OCI-LY1 (cell line): ENCODE measurements at regions not wholly inside any gene's neighbourhood (a gene's known extent, or its start where the extent isn't known, plus 50 kb on each side); places are given as distances from the start of the nearest gene placed in this dataset.
"Not testable (repeated sequence)": the region's sequence is repeated elsewhere in the genome, so short reads cannot be mapped to it uniquely, and the experiment has no call there.

Experiments
- H2AFZ ChIP-seq: fragments of 200-600 bp; sonication (generic), shearing (Covaris generic); 2 replicates; pipeline ENCODE4 v1.6.0; 2014; ENCODE audit warnings: antibody characterized with exemption, mild to moderate bottlenecking, low read length
- H3F3A ChIP-seq: fragments of 200-600 bp; sonication (generic), shearing (Covaris generic); 2 replicates; pipeline ENCODE4 v1.6.0; 2014; ENCODE audit warnings: mild to moderate bottlenecking, antibody characterized with exemption, low read length, moderate library complexity; ENCODE audit not compliant: insufficient read depth
- H3K27ac ChIP-seq: fragments of 200-600 bp; sonication (generic); 2 replicates; pipeline ENCODE4 v1.5.1; 2014; ENCODE audit warnings: low read length, mixed run types, mild to moderate bottlenecking, low read depth; ENCODE audit not compliant: poor library complexity, severe bottlenecking
- H3K27me3 ChIP-seq: fragments of 200-600 bp; sonication (generic); 2 replicates; pipeline ENCODE4 v1.6.0; 2014; ENCODE audit warnings: antibody characterized with exemption, mild to moderate bottlenecking, low read length, moderate library complexity; ENCODE audit not compliant: insufficient read depth
- H3K36me3 ChIP-seq: fragments of 200-600 bp; sonication (generic); 2 replicates; pipeline ENCODE4 v1.6.1; 2014; ENCODE audit warnings: mild to moderate bottlenecking, antibody characterized with exemption, low read length, moderate library complexity, mixed read lengths; ENCODE audit not compliant: insufficient read depth
- H3K4me1 ChIP-seq: fragments of 200-600 bp; sonication (generic); 2 replicates; pipeline ENCODE4 v1.5.1; 2014; ENCODE audit warnings: mild to moderate bottlenecking, low read length, moderate library complexity; ENCODE audit not compliant: insufficient read depth, severe bottlenecking
- H3K4me2 ChIP-seq: fragments of 200-600 bp; sonication (generic), shearing (Covaris generic); 2 replicates; pipeline ENCODE4 v1.6.1; 2014; ENCODE audit warnings: low read length
- H3K4me3 ChIP-seq: fragments of 200-600 bp; sonication (generic); 2 replicates; pipeline ENCODE4 v1.5.1; 2014; ENCODE audit warnings: low read length, low read depth, mild to moderate bottlenecking, mixed read lengths; ENCODE audit not compliant: poor library complexity, severe bottlenecking
- H3K79me2 ChIP-seq: fragments of 200-600 bp; shearing (Covaris generic); 2 replicates; pipeline ENCODE4 v1.6.1; 2016; ENCODE audit warnings: mixed run types, low read length, mixed read lengths; ENCODE audit not compliant: insufficient read depth
- H3K9ac ChIP-seq: fragments of 200-600 bp; sonication (generic), shearing (Covaris generic); 2 replicates; pipeline ENCODE4 v1.6.1; 2014; ENCODE audit warnings: mild to moderate bottlenecking, low read length, mixed read lengths
- H3K9me2 ChIP-seq: fragments of 200-600 bp; sonication (generic), shearing (Covaris generic); 2 replicates; pipeline ENCODE4 v1.6.1; 2014; ENCODE audit warnings: low read depth, mild to moderate bottlenecking, low read length, mixed read lengths
- H3K9me3 ChIP-seq: fragments of 200-600 bp; shearing (Covaris generic); 2 replicates; pipeline ENCODE4 v1.6.1; 2014; ENCODE audit warnings: low read length, mixed read lengths
- H4K20me1 ChIP-seq: fragments of 200-600 bp; sonication (generic), shearing (Covaris generic); 2 replicates; pipeline ENCODE4 v1.6.0; 2016; ENCODE audit warnings: mild to moderate bottlenecking, low read length; ENCODE audit not compliant: insufficient read depth
- EZH2 ChIP-seq: fragments of 200-600 bp; sonication (generic), shearing (Covaris generic); IDR thresholded peaks from 2 replicates; pipeline ENCODE4 v1.8.0; 2017; ENCODE audit warnings: borderline replicate concordance, mixed run types, mild to moderate bottlenecking, antibody characterized with exemption, low read length, moderate library complexity, mixed read lengths
- TF ChIP-seq, protein P1 (sequence below): fragments of 200-600 bp; sonication (generic), shearing (Covaris generic); IDR thresholded peaks from 2 replicates; pipeline ENCODE4 v1.5.1; 2017; ENCODE audit warnings: mild to moderate bottlenecking, antibody characterized with exemption, low read length, moderate library complexity, mixed read lengths

DNA sequence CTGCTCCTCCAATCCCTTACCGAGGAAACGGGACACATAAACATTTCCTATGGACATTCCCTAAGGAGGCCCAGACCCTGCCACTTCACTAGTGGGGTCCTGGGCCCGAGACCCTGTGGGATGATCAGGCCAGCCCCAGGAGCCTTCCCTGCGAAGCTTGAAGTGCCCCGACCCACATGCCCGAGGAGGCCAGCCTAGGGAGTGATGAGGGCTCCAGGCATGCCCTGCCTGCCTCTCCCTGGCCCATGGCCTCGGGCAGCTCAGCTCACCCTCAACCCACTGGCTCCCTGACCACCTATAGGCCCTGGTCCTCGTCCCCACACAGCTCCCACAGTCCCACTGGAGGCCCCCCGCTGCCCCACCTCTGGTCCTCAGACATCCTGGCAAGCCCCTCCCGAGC, 141.8 kb upstream of the FOXD4L5 start:
- H3K9ac ChIP-seq, H2AFZ ChIP-seq, H3K27me3 ChIP-seq, H3K79me2 ChIP-seq, H3K36me3 ChIP-seq, H3K9me3 ChIP-seq, H3K27ac ChIP-seq, H4K20me1 ChIP-seq, H3K4me3 ChIP-seq, H3K9me2 ChIP-seq, H3K4me2 ChIP-seq, H3F3A ChIP-seq, H3K4me1 ChIP-seq: not testable (repeated sequence)

GRCh38 chr9:65426231-65426630, 141.2 kb upstream of the FOXD4L5 start:
- no peaks in the 10 kb centered on the region for H4K20me1 ChIP-seq
- H3K36me3 ChIP-seq, result no peaks in the 10 kb centered on the region
- H3K9me3 ChIP-seq, result no peaks in the 10 kb centered on the region
- no peaks in the 10 kb centered on the region for H3K79me2 ChIP-seq
- H3K4me3 ChIP-seq, result no peak overlapping the region
- H3K9ac ChIP-seq, result no peak overlapping the region
- H3F3A ChIP-seq, result no peaks in the 10 kb centered on the region
- no peaks in the 10 kb centered on the region for H3K4me1 ChIP-seq
- H2AFZ ChIP-seq, result no peak overlapping the region
- H3K9me2 ChIP-seq, result no peaks in the 10 kb centered on the region
- H3K4me2 ChIP-seq, result no peak overlapping the region
- no peaks in the 10 kb centered on the region for H3K27me3 ChIP-seq
- TF ChIP-seq EZH2, result no peak
- TF ChIP-seq, protein P1, sequence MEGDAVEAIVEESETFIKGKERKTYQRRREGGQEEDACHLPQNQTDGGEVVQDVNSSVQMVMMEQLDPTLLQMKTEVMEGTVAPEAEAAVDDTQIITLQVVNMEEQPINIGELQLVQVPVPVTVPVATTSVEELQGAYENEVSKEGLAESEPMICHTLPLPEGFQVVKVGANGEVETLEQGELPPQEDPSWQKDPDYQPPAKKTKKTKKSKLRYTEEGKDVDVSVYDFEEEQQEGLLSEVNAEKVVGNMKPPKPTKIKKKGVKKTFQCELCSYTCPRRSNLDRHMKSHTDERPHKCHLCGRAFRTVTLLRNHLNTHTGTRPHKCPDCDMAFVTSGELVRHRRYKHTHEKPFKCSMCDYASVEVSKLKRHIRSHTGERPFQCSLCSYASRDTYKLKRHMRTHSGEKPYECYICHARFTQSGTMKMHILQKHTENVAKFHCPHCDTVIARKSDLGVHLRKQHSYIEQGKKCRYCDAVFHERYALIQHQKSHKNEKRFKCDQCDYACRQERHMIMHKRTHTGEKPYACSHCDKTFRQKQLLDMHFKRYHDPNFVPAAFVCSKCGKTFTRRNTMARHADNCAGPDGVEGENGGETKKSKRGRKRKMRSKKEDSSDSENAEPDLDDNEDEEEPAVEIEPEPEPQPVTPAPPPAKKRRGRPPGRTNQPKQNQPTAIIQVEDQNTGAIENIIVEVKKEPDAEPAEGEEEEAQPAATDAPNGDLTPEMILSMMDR, result no peak
- no peak overlapping the region for H3K27ac ChIP-seq

DNA sequence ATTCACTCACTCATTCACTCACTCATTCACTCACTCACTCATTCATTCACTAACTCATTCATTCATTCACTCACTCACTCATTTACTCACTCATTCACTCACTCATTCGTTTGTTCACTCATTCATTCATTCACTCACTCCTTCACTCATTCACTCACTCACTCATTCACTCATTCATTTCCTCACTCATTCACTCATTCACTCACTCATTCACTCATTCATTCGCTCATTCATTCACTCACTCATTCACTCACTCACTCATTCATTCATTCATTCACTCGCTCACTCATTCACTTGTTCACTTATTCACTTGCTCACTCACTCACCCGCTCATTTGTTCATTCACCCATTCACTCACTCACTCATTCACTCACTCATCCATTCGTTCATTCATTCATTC, 140.2 kb upstream of the FOXD4L5 start:
- not testable (repeated sequence) for H3K36me3 ChIP-seq, H3K4me1 ChIP-seq, H3K4me2 ChIP-seq, H4K20me1 ChIP-seq, H3K9me3 ChIP-seq, H2AFZ ChIP-seq, H3K27ac ChIP-seq, H3F3A ChIP-seq, H3K27me3 ChIP-seq, H3K4me3 ChIP-seq, H3K9me2 ChIP-seq, H3K9ac ChIP-seq, H3K79me2 ChIP-seq

DNA sequence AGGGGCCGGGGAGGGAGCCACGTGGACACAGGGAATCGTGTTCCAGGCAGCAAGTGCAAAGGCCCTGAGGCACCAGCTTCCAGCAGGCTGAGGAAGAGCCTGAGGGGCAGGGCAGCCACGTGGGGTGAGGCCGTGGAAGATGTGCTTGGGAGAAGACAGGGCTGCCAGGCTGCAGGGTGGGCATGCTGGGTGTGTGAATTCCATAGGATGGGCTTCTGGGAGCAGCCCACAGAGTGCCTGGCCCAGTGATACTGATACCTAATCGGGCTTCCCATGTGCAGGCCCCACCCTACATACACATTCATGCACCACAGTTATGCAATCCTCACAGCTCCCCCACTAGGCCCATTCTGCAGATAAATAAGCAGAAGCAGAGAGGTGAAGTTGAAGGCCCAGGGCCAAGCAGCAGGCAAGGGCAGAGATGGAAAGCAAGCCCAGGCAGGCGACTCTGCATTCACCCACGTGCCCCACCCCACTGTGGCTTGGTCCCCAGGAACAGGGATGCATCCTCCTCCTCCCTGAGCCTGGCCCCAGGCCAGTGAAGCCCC, 139.5 kb upstream of the FOXD4L5 start:
- not testable (repeated sequence) for H2AFZ ChIP-seq, H3K4me3 ChIP-seq, H3K9me3 ChIP-seq, H3K36me3 ChIP-seq, H3K27ac ChIP-seq, H3F3A ChIP-seq, H3K79me2 ChIP-seq, H4K20me1 ChIP-seq, H3K9ac ChIP-seq, H3K27me3 ChIP-seq, H3K4me1 ChIP-seq, H3K9me2 ChIP-seq, H3K4me2 ChIP-seq

DNA sequence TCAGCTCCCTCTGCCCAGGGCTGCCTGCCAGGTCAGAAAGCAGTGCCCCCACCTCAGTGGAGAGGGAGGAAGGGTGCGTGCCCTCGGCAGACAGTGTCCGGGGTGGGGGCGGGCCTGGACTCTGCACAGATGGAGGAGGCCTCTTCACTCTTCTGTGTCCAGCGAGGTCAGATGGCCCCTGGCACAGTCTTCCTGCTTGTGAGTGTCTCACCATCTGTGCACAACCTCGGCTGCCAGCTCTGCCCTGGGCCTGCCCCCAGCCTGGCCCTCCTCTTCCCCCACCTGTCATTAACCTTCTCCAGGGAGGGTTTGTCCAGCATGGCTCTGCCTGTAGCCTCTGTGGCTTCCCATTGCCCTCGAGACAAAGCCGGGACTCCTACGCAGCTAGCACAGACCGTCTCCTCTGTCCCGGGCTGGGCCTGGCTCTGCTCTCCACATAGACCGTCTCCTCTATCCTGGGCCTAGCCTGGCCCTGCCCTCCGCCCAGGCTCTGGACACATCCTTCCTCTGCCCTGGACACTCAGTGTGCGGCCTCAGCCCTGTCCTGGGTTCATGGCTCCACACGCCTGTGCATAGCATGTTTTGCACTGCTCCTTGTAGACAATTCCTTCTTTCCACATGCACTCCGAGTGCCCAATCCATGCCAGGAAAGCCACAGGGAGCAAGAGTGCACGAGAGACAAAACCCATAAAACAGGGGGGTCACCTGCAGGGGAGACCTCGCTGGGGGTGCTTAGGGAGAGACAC, 138.9 kb upstream of the FOXD4L5 start:
- H3K4me1 ChIP-seq, H3F3A ChIP-seq, H3K36me3 ChIP-seq, H3K4me3 ChIP-seq, H3K27me3 ChIP-seq, H3K9me2 ChIP-seq, H3K9ac ChIP-seq, H3K4me2 ChIP-seq, H3K79me2 ChIP-seq, H3K27ac ChIP-seq, H3K9me3 ChIP-seq, H2AFZ ChIP-seq, H4K20me1 ChIP-seq: not testable (repeated sequence)

- H3K9me2 ChIP-seq, H3K4me2 ChIP-seq, H2AFZ ChIP-seq, H3K9me3 ChIP-seq, H3K79me2 ChIP-seq, H3K9ac ChIP-seq, H3K27ac ChIP-seq, H3K36me3 ChIP-seq, H3K4me3 ChIP-seq, H3F3A ChIP-seq, H3K27me3 ChIP-seq, H3K4me1 ChIP-seq, H4K20me1 ChIP-seq: not testable (repeated sequence)
Observed at GRCh38 chr9:65422966-65423690, 138.1 kb upstream of the FOXD4L5 start.
